ENCODE measurements at regions not wholly inside any gene's neighbourhood (a gene's known extent, or its start where the extent isn't known, plus 50 kb on each side); places are given as distances from the start of the nearest gene placed in this dataset.

DNA sequence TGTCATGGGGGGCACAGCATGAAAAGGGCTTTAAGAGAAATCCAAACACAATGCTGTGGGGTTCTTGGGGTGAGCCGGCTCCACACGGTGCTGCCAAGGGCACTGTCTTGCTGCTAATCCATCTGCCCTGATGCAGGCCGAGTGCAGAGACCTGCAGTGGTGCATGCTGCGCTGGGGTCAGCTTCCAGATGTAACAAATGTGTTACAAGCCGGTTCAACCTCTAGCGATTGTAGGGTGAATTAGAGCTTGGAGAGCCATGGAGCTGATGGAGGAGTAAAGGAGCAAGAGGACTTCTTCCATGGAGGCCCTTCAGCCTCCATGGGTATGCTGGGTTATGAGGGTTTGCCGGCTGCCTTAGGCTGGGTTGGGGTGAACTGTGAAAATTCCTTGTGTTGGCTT is 402.3 kb downstream of the TYW1 start:
- intact Hi-C loops (cut with DNase I), result no loop called here
- no peaks in the 10 kb centered on the region for H3K27me3 ChIP-seq
- no peaks in the 10 kb centered on the region for H3K4me1 ChIP-seq
- DNase-seq, result no peak
- no peak overlapping the region for H3K4me3 ChIP-seq
- no peak overlapping the region for H3K9ac ChIP-seq (ENCODE audit: low read depth in 2 of 2, low read length in 2 of 2)
- no peak for TF ChIP-seq CTCF (IDR thresholded peaks at IDR 0.05)
- H3K9me3 ChIP-seq, result no peaks in the 10 kb centered on the region
- H3K27ac ChIP-seq, result no peak overlapping the region
- no peaks in the 10 kb centered on the region for H3K36me3 ChIP-seq

DNA sequence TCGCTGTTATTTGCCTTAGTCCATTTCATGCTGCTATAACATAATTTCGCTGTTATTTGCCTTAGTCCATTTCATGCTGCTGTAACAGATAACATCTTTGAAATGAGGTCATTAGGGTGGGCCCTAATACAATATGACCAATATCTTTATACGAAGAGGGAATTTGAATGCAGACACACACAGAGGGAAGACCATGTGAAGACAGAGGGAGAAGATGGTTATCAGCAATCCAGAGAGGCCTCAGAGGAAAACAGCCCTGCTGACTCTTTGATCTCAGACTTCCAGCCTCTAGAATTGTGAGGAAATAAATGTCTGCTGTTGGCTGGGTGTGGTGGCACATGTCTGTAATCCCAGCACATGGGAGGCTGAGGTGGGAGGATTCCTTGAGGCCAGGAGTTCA is 404.9 kb downstream of the TYW1 start:
- DNase-seq, result no peak
- intact Hi-C loops (cut with DNase I), result no loop called here
- no peaks in the 10 kb centered on the region for H3K27me3 ChIP-seq
- H3K4me1 ChIP-seq, result no peaks in the 10 kb centered on the region
- no peaks in the 10 kb centered on the region for H3K36me3 ChIP-seq
- no peak overlapping the region for H3K4me3 ChIP-seq
- no peak overlapping the region for H3K27ac ChIP-seq
- no peak overlapping the region for H3K9ac ChIP-seq (ENCODE audit: low read depth in 2 of 2, low read length in 2 of 2)
- no peak for TF ChIP-seq CTCF (IDR thresholded peaks at IDR 0.05)
- no peaks in the 10 kb centered on the region for H3K9me3 ChIP-seq

- H3K36me3 ChIP-seq, result no peaks in the 10 kb centered on the region
- no peak overlapping the region for H3K4me3 ChIP-seq
- DNase-seq, result no peak
- H3K27ac ChIP-seq, result no peak overlapping the region
- H3K9me3 ChIP-seq, result no peaks in the 10 kb centered on the region
- no peaks in the 10 kb centered on the region for H3K4me1 ChIP-seq
- no peaks in the 10 kb centered on the region for H3K27me3 ChIP-seq
- H3K9ac ChIP-seq (ENCODE audit: low read depth in 2 of 2, low read length in 2 of 2), result no peak overlapping the region
- intact Hi-C loops (cut with DNase I), result no loop called here
- TF ChIP-seq CTCF (IDR thresholded peaks at IDR 0.05), result no peak
Observed at GRCh38 chr7:67402280-67402679, 405.6 kb downstream of the TYW1 start.

DNA sequence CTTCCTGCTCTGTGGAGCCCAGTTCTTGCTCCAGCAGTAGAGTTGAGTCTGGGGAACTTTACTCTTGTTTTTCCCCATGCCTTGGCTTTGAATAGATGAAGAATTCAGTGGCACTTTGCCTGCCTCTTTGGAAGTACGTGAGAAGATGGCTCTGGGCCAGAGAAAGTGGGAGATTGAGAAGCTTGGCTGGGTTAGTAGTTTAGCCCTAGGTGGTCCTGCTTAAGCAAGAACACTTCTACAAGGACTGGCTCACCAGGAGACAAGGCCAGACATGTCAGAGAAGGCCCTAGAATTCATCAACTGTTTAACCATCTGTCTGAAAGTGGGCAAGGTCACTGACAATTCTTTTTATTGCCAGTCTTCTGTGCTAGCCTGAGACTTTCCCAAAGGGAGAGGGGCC is 410.3 kb downstream of the TYW1 start:
- H3K4me3 ChIP-seq, result no peak overlapping the region
- TF ChIP-seq CTCF (IDR thresholded peaks at IDR 0.05), result no peak
- H3K9me3 ChIP-seq, result no peaks in the 10 kb centered on the region
- intact Hi-C loops (cut with DNase I), result no loop called here
- H3K27ac ChIP-seq, result no peak overlapping the region
- no peaks in the 10 kb centered on the region for H3K27me3 ChIP-seq
- H3K36me3 ChIP-seq, result no peaks in the 10 kb centered on the region
- no peak overlapping the region for H3K9ac ChIP-seq (ENCODE audit: low read depth in 2 of 2, low read length in 2 of 2)
- no peaks in the 10 kb centered on the region for H3K4me1 ChIP-seq
- no peak for DNase-seq

DNA sequence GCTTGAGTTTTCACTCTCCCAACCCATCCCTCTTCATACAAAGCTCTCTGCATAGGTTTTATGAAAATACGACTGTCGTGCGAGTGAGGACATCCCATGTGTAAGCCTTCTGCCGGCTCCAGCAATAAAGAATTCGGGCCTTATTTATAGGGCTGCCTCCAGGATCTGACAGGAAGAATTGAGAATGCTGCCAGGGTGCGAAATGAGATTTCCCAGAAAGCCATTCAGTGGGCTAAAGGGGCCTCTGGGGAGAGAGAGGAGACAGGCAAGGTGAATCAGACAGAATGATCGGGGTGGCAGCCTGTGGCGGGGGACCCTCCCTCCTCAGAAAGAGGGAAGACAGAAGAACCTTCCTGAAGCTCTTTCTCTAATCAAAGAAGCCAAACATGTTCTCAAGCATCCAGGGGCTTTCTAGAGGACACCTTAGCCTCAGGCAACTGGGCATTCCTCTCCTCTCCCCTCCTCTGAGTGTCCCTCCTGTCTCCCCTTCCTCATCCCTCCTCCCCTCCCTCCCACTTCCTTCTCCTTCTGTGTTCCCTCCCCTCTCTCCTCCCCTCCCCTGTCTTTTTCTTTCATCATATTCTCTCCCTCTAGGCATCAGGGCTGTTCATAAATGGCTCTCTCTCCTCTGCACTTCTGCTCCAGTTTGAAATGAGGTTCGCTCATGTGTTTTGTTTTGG is 410.9 kb downstream of the TYW1 start:
- no peak for DNase-seq
- no peak for TF ChIP-seq CTCF (IDR thresholded peaks at IDR 0.05)
- Histone ChIP-seq H3K36me3 (no peaks in the 10 kb centered on the region), H3K9me3 (no peaks in the 10 kb centered on the region), H3K9ac (ENCODE audit: low read depth in 2 of 2, low read length in 2 of 2) (no peak overlapping the region), H3K4me3 (no peak overlapping the region), H3K27me3 (no peaks in the 10 kb centered on the region), H3K4me1 (no peaks in the 10 kb centered on the region), H3K27ac (no peak overlapping the region)
- intact Hi-C loops (cut with DNase I), result no loop called here

Data from colonic mucosa (tissue), 4 donors.